IMR-90 (cell line): ENCODE measurements at regions not wholly inside any gene's neighbourhood (a gene's known extent, or its start where the extent isn't known, plus 50 kb on each side); places are given as distances from the start of the nearest gene placed in this dataset.
A peak's percentile ranks its signal among the peaks of the same experiment; 100 is the strongest.

Experiments
- ATAC-seq: fragments of 200-7000 bp; cut with Tn5 transposase; 2 replicates; pipeline ENCODE4 v1.9.1; 2020; ENCODE audit warnings: low read depth, mild to moderate bottlenecking, moderate library complexity
- BruUV-seq: library from RNA; stranded (reverse); fragments of 400-500 nt; replicated peaks from 2 replicates; lab custom pipeline; 2021; lab: Mats Ljungman, UMichigan
- CTCF ChIA-PET: fragments of 300-600 bp; formaldehyde crosslinking; extraction: SDS; loops from one replicate; lab custom pipeline; 2021; ENCODE audit warnings: antibody characterized with exemption; lab: Yijun Ruan, JAX
- POLR2A ChIA-PET: fragments of 300-600 bp; sonication (Branson Sonifier 250); formaldehyde crosslinking; loops from one replicate; lab custom pipeline; 2022; ENCODE audit warnings: antibody characterized with exemption; ENCODE audit not compliant: unreplicated experiment; lab: Charles Lee
- DNase-seq: peaks from one replicate; pipeline ENCODE4 v3.0.0; 2013
- H2AFZ ChIP-seq: replicated peaks from 2 replicates; pipeline ENCODE3; 2013; ENCODE audit warnings: low read length, mild to moderate bottlenecking; ENCODE audit not compliant: poor library complexity
- H2AK5ac ChIP-seq: 2 replicates; pipeline ENCODE4 v1.6.1; 2013; ENCODE audit warnings: low read depth, low read length, inconsistent platforms
- H2AK9ac ChIP-seq: replicated peaks from 2 replicates; pipeline ENCODE3; 2013; ENCODE audit warnings: mild to moderate bottlenecking, low read depth, low read length, moderate library complexity; ENCODE audit not compliant: poor library complexity
- H2BK120ac ChIP-seq: 2 replicates; pipeline ENCODE4 v1.6.1; 2013; ENCODE audit warnings: low read depth, low read length, inconsistent platforms
- H2BK15ac ChIP-seq: 3 replicates; pipeline ENCODE4 v1.6.1; 2013; ENCODE audit warnings: low read depth, low read length, inconsistent platforms
- H2BK20ac ChIP-seq: 2 replicates; pipeline ENCODE4 v1.6.1; 2013; ENCODE audit warnings: low read depth, mild to moderate bottlenecking, inconsistent platforms, low read length, moderate library complexity
- H2BK5ac ChIP-seq: 2 replicates; pipeline ENCODE4 v1.6.1; 2013; ENCODE audit warnings: mild to moderate bottlenecking, low read depth, low read length, inconsistent platforms; ENCODE audit not compliant: poor library complexity, severe bottlenecking
- H3K14ac ChIP-seq: replicated peaks from 2 replicates; pipeline ENCODE4 v1.6.1; 2013; ENCODE audit warnings: low read depth, low read length, inconsistent platforms
- H3K18ac ChIP-seq: 2 replicates; pipeline ENCODE4 v1.6.1; 2013; ENCODE audit warnings: low read depth, low read length, control low read depth
- H3K23ac ChIP-seq: 2 replicates; pipeline ENCODE4 v1.6.1; 2013; ENCODE audit warnings: low read depth, low read length, inconsistent platforms
- H3K27ac ChIP-seq: 2 replicates; pipeline ENCODE4 v1.5.1; 2013; ENCODE audit warnings: mild to moderate bottlenecking, control low read depth, low read length; ENCODE audit not compliant: insufficient read depth
- H3K27me3 ChIP-seq: 2 replicates; pipeline ENCODE4 v1.6.1; 2013; ENCODE audit warnings: low read length; ENCODE audit not compliant: control insufficient read depth, insufficient read depth
- H3K36me3 ChIP-seq: 2 replicates; pipeline ENCODE4 v1.6.1; 2013; ENCODE audit warnings: low read length, mixed read lengths; ENCODE audit not compliant: control insufficient read depth, insufficient read depth
- H3K4ac ChIP-seq: 2 replicates; pipeline ENCODE4 v1.6.1; 2013; ENCODE audit warnings: low read depth, low read length, inconsistent platforms
- H3K4me1 ChIP-seq: 2 replicates; pipeline ENCODE4 v1.6.1; 2013; ENCODE audit warnings: low read length, mixed read lengths; ENCODE audit not compliant: control insufficient read depth, insufficient read depth
- H3K4me2 ChIP-seq: 2 replicates; pipeline ENCODE4 v1.6.1; 2013; ENCODE audit warnings: low read depth, mild to moderate bottlenecking, control low read depth, low read length, moderate library complexity
- H3K4me3 ChIP-seq: 2 replicates; pipeline ENCODE4 v1.5.1; 2013; ENCODE audit warnings: low read depth, mild to moderate bottlenecking, control low read depth, low read length, moderate library complexity; ENCODE audit not compliant: insufficient read depth
- H3K56ac ChIP-seq: 2 replicates; pipeline ENCODE4 v1.6.1; 2013; ENCODE audit warnings: low read length, inconsistent platforms; ENCODE audit not compliant: insufficient read depth; ENCODE audit errors: extremely low read depth
- H3K79me1 ChIP-seq, 2 experiments: 2 replicates each; pipeline ENCODE4 v1.6.1; 2013; ENCODE audit warnings: low read length in 2 of 2, inconsistent platforms in 1 of 2, low read depth in 1 of 2
- H3K9ac ChIP-seq: 2 replicates; pipeline ENCODE4 v1.6.1; 2013; ENCODE audit warnings: low read depth, low read length, control low read depth
- H3K9me1 ChIP-seq: 2 replicates; pipeline ENCODE4 v1.6.1; 2013; ENCODE audit warnings: low read length, inconsistent platforms; ENCODE audit not compliant: insufficient read depth
- H3K9me3 ChIP-seq: 2 replicates; pipeline ENCODE4 v1.6.1; 2013; ENCODE audit warnings: low read length; ENCODE audit not compliant: control insufficient read depth, insufficient read depth
- H4K20me1 ChIP-seq: 2 replicates; pipeline ENCODE4 v1.6.1; 2013; ENCODE audit warnings: low read length, inconsistent platforms; ENCODE audit not compliant: insufficient read depth
- H4K5ac ChIP-seq: 2 replicates; pipeline ENCODE4 v1.6.1; 2013; ENCODE audit warnings: mild to moderate bottlenecking, low read depth, low read length, control low read depth
- H4K8ac ChIP-seq, 2 experiments: 2 replicates each; pipeline ENCODE4 v1.6.1; 2013; ENCODE audit warnings: low read depth in 2 of 2, low read length in 2 of 2, control low read depth in 1 of 2, inconsistent platforms in 1 of 2
- H4K91ac ChIP-seq: 2 replicates; pipeline ENCODE4 v1.6.1; 2013; ENCODE audit warnings: low read depth, low read length, inconsistent platforms; ENCODE audit not compliant: insufficient read depth
- CEBPB ChIP-seq: IDR thresholded peaks from 2 replicates; pipeline ENCODE4 v1.6.1; 2012; ENCODE audit warnings: low read depth, low read length, improper control_type of control experiment
- RCOR1 ChIP-seq: IDR thresholded peaks from 2 replicates; pipeline ENCODE4 v1.6.1; 2012; ENCODE audit warnings: mild to moderate bottlenecking, low read length, improper control_type of control experiment; ENCODE audit not compliant: insufficient replicate concordance
- WGBS, 2 experiments: methylation state at CpG; one replicate each; pipeline versions ENCODE4 v1.1.5 to v1.1.7; 2013; ENCODE audit warnings: missing lambda C conversion rate in 2 of 2; ENCODE audit not compliant: insufficient read length in 1 of 2; ENCODE audit errors: extremely low coverage in 2 of 2; 5-methylcytosine and 5-hydroxymethylcytosine counted together
- dilution Hi-C: fragments of 300-500 bp; cut with HindIII; formaldehyde crosslinking; loops from one replicate; pipeline ENCODE4 v1.14.3; 2018; ENCODE audit warnings: low sequenced_read_pairs; ENCODE audit not compliant: unreplicated experiment
- in situ Hi-C: fragments of 300-500 bp; cut with MboI; formaldehyde crosslinking; loops from 3 replicates; pipeline ENCODE4 v1.14.3; 2019; ENCODE audit warnings: low sequenced_read_pairs, inconsistent platforms, mixed read lengths
- intact Hi-C: fragments of 100-400 bp; cut with micrococcal nuclease; formaldehyde crosslinking; loops from 2 replicates; pipeline ENCODE4 v1.10.0; 2022

DNA sequence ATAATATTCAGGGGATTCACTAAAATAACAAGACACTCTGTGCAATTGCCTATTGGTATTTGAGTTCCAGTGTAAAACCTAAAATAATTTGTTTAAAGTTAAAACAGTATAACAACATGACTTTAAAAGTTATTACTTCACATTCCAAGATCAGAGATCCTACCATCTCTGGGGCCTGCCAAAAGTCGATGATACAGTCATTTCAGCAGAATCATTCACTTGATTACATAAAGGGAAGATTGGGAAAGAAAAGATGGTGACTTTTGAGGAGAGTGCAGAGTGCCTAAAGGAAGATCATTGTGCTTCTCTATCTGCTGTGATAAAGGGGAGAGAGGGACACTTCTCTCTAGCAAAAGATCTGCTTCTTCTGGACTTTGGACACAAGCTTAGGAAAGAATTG is 784.4 kb upstream of the ADGRL4 start:
- Histone ChIP-seq H3K27me3 (no peaks in the 10 kb centered on the region), H3K9me3 (0 out of 2 replicates have a peak, but pooled peaks cover 2% of the 10 kb centered on the region), H2BK20ac (no peak overlapping the region), H3K18ac (0 out of 2 replicates have a peak overlapping the region, but pooled peaks have one; percentile 52), H3K4ac (no peak overlapping the region), H3K27ac (no peak overlapping the region), H3K56ac (no peak overlapping the region), H4K20me1 (no peaks in the 10 kb centered on the region), H3K9me1 (no peaks in the 10 kb centered on the region), H3K4me2 (no peak overlapping the region), H3K4me1 (peaks cover 3% of the 10 kb centered on the region), H4K91ac (no peak overlapping the region), H3K23ac (no peak overlapping the region), H2BK120ac (no peak overlapping the region), H3K79me1 (no peaks in the 10 kb centered on the region), H3K9ac (no peak overlapping the region), H3K14ac (no peak overlapping the region), H2AK5ac (no peak overlapping the region), H3K36me3 (no peaks in the 10 kb centered on the region), H4K8ac (no peak overlapping the region), H2BK15ac (no peak overlapping the region), H3K4me3 (no peak overlapping the region), H2AK9ac (no peak overlapping the region), H2AFZ (no peak overlapping the region), H4K5ac (no peak overlapping the region), H2BK5ac (no peak overlapping the region)
- no peak for TF ChIP-seq RCOR1
- 0 out of 2 replicates have a peak, but pooled peaks have one; percentile 15 for TF ChIP-seq CEBPB
- intact Hi-C loops (no loop called here), in situ Hi-C loops (no loop called here), dilution Hi-C loops (no loop called here)
- ChIA-PET CTCF (no interaction called here), POLR2A (no interaction called here)
- peak; percentile 44 for ATAC-seq
- DNase-seq = peak; percentile 44
- no TSS peak for BruUV-seq
- WGBS, 2 experiments = no CpG with 5 or more reads among the region's 1 CpG
